Suprapubic skin (tissue), 3 donors: ENCODE measurements at regions not wholly inside any gene's neighbourhood (a gene's known extent, or its start where the extent isn't known, plus 50 kb on each side); places are given as distances from the start of the nearest gene placed in this dataset.

Source experiments
- CTCF ChIP-seq, 2 donors: fragments of 200-600 bp in 1 of 2; fragments of 450-650 bp in 1 of 2; sonication (generic) in 1 of 2; IDR thresholded peaks; one replicate each; pipeline ENCODE4 v1.5.1; 2016 to 2019; ENCODE audit warnings: antibody characterized with exemption in 2 of 2, mild to moderate bottlenecking in 1 of 2, moderate library complexity in 1 of 2
- POLR2AphosphoS5 ChIP-seq, 3 donors: sonication (generic); formaldehyde crosslinking; IDR thresholded peaks; one replicate each; pipeline ENCODE4 v1.6.1; 2017; ENCODE audit warnings: antibody characterized with exemption in 3 of 3

- TF ChIP-seq CTCF (IDR thresholded peaks at IDR 0.05), result peak in 1 of 2 donors; percentile 34
- TF ChIP-seq POLR2AphosphoS5 (IDR thresholded peaks at IDR 0.05), result no peak
These were observed 68.7 kb downstream of the RASL11A start for GRCh38 chr13:27339299-27339698.
